Suprapubic skin (tissue), 4 donors: ENCODE measurements at regions not wholly inside any gene's neighbourhood (a gene's known extent, or its start where the extent isn't known, plus 50 kb on each side); places are given as distances from the start of the nearest gene placed in this dataset.

Experiments used
- CTCF ChIP-seq, 2 donors: fragments of 200-600 bp in 1 of 2; fragments of 450-650 bp in 1 of 2; sonication (generic) in 1 of 2; IDR thresholded peaks; one replicate each; pipeline ENCODE4 v1.5.1; 2016 to 2019; ENCODE audit warnings: antibody characterized with exemption in 2 of 2, mild to moderate bottlenecking in 1 of 2, moderate library complexity in 1 of 2
- EP300 ChIP-seq: sonication (generic); formaldehyde crosslinking; IDR thresholded peaks from one replicate; pipeline ENCODE4 v1.6.1; 2017; ENCODE audit warnings: antibody characterized with exemption
- POLR2A ChIP-seq, 2 donors: fragments of 450-650 bp; IDR thresholded peaks; one replicate each; pipeline ENCODE4 v1.6.1; 2017; ENCODE audit warnings: antibody characterized with exemption in 2 of 2, mild to moderate bottlenecking in 2 of 2, moderate library complexity in 2 of 2
- POLR2AphosphoS5 ChIP-seq, 3 donors: sonication (generic); formaldehyde crosslinking; IDR thresholded peaks; one replicate each; pipeline ENCODE4 v1.6.1; 2017; ENCODE audit warnings: antibody characterized with exemption in 3 of 3

GRCh38 chr9:86846656-86847055 is 100.7 kb downstream of the GAS1 start:
- no peak for TF ChIP-seq EP300
- no peak for TF ChIP-seq CTCF (IDR thresholded peaks at IDR 0.05)
- TF ChIP-seq POLR2A (IDR thresholded peaks at IDR 0.05), result no peak
- TF ChIP-seq POLR2AphosphoS5 (IDR thresholded peaks at IDR 0.05), result no peak
